GM12878 (cell line): ENCODE measurements at regions not wholly inside any gene's neighbourhood (a gene's known extent, or its start where the extent isn't known, plus 50 kb on each side); places are given as distances from the start of the nearest gene placed in this dataset.

Experiments
- BRCA1 ChIP-seq: IDR thresholded peaks from 2 replicates; pipeline ENCODE4 v1.6.1; 2011; ENCODE audit warnings: low read depth, low read length, improper control_type of control experiment
- NRF1 ChIP-seq: conservative IDR thresholded peaks from 2 replicates; pipeline ENCODE4 v1.6.1; 2011; ENCODE audit warnings: mild to moderate bottlenecking, low read depth, low read length, improper control_type of control experiment
- SREBF2 ChIP-seq: IDR thresholded peaks from 2 replicates; pipeline ENCODE4 v1.6.1; 2012; ENCODE audit warnings: mild to moderate bottlenecking, low read length
- TF ChIP-seq, protein P1 (sequence below), 3 experiments: IDR thresholded peaks in 2 of 3; conservative IDR thresholded peaks in 1 of 3; 2 replicates each; pipeline ENCODE4 v1.5.1; 2011; ENCODE audit warnings: low read depth in 3 of 3, low read length in 3 of 3, mild to moderate bottlenecking in 3 of 3, control low read depth in 2 of 3, moderate library complexity in 2 of 3, inconsistent platforms in 1 of 3, mixed read lengths in 1 of 3; ENCODE audit not compliant: control insufficient read depth in 2 of 3, insufficient read depth in 1 of 3; ENCODE audit errors: extremely low read depth in 1 of 3

DNA sequence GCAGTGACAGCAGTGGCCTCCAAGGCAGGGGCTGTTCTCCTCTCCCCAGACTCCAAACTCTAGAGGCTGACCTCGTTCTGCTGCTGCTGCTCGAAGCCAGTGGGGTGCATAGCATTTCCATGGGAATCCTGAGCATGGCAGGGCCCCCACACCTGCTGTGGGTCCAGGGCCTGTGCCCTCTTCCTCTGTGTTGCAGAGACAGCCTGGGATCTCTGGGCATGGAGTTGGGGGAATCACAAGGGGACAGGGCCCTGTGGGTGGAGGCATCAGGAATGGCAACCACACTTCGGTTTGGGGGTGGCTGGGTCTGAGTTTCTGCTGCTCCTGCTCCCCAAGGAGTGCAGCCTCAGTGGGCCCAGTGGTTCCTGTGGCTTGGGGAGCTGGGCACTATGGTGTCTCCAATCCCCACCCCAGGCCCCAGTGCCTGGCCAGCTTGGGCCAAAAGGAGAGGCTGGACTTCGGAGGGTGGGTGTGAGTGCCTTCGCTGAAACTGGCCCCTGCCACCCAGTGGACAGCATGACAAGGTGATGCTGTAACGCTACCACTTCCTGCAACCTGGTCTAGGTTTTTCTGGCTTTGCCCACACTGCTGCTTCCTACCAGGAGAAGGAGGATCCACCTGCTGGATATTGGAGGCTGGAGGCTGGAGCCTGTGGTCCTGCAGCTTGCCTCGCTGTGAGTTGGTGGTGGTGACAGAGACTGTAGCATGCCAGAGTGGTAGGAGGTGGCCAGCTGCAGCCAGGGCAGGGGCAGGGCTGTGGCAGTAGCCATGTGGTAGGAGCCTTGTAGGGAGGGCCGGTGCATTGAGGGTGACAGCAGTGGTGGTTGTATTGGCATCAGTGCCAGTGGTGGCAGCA lies 56.6 kb downstream of the SOWAHC start:
- no peak for TF ChIP-seq SREBF2
- no peak for TF ChIP-seq BRCA1
- TF ChIP-seq, protein P1, sequence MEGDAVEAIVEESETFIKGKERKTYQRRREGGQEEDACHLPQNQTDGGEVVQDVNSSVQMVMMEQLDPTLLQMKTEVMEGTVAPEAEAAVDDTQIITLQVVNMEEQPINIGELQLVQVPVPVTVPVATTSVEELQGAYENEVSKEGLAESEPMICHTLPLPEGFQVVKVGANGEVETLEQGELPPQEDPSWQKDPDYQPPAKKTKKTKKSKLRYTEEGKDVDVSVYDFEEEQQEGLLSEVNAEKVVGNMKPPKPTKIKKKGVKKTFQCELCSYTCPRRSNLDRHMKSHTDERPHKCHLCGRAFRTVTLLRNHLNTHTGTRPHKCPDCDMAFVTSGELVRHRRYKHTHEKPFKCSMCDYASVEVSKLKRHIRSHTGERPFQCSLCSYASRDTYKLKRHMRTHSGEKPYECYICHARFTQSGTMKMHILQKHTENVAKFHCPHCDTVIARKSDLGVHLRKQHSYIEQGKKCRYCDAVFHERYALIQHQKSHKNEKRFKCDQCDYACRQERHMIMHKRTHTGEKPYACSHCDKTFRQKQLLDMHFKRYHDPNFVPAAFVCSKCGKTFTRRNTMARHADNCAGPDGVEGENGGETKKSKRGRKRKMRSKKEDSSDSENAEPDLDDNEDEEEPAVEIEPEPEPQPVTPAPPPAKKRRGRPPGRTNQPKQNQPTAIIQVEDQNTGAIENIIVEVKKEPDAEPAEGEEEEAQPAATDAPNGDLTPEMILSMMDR (IDR thresholded peaks at IDR 0.05 in 2 of 3, conservative IDR thresholded peaks at IDR 0.05 in 1 of 3; ENCODE audit: control insufficient read depth in 2 of 3, extremely low read depth in 1 of 3, insufficient read depth in 1 of 3, low read depth in 3 of 3, low read length in 3 of 3): no peak
- no peak for TF ChIP-seq NRF1
